CD8-positive, alpha-beta memory T cell (primary cell): ENCODE measurements at regions not wholly inside any gene's neighbourhood (a gene's known extent, or its start where the extent isn't known, plus 50 kb on each side); places are given as distances from the start of the nearest gene placed in this dataset.

Experiments used
- CTCF ChIA-PET: fragments of 350-600 bp; sonication (Branson Sonifier 250); formaldehyde crosslinking; loops from one replicate; lab custom pipeline; 2021; ENCODE audit warnings: antibody characterized with exemption; lab: Charles Lee
- POLR2A ChIA-PET: fragments of 350-600 bp; sonication (Branson Sonifier 250); formaldehyde crosslinking; loops from one replicate; lab custom pipeline; 2021; ENCODE audit warnings: antibody characterized with exemption; lab: Charles Lee
- DNase-seq, 5 donors: peaks; one replicate each; pipeline versions ENCODE4 v3.0.0 to v3.0.0-alpha.2; 2020 to 2022; ENCODE audit warnings: mixed read lengths in 1 of 5
- H3K27ac ChIP-seq: one replicate; pipeline ENCODE4 v1.7.0; 2013; ENCODE audit warnings: low read depth, mild to moderate bottlenecking, low read length, moderate library complexity
- H3K27me3 ChIP-seq: 2 replicates; pipeline ENCODE4 v1.7.0; 2013; ENCODE audit warnings: low read length, mild to moderate bottlenecking; ENCODE audit not compliant: insufficient read depth, poor library complexity, severe bottlenecking
- H3K36me3 ChIP-seq: 2 replicates; pipeline ENCODE4 v1.7.0; 2013; ENCODE audit warnings: mild to moderate bottlenecking, low read length, moderate library complexity; ENCODE audit not compliant: insufficient read depth
- H3K4me1 ChIP-seq: 2 replicates; pipeline ENCODE4 v1.7.0; 2013; ENCODE audit warnings: mild to moderate bottlenecking, low read length, moderate library complexity; ENCODE audit not compliant: insufficient read depth
- H3K4me3 ChIP-seq: 2 replicates; pipeline ENCODE4 v1.7.0; 2013; ENCODE audit warnings: mild to moderate bottlenecking, low read length
- H3K9me3 ChIP-seq: 2 replicates; pipeline ENCODE4 v1.7.0; 2013; ENCODE audit warnings: mild to moderate bottlenecking, low read length
- H3K27ac Mint-ChIP-seq, 8 donors: one replicate each; pipeline ENCODE4 v1.8.0; 2020 to 2021; ENCODE audit warnings: mixed read lengths in 8 of 8, mild to moderate bottlenecking in 6 of 8, inconsistent platforms in 3 of 8, moderate library complexity in 3 of 8
- H3K27me3 Mint-ChIP-seq, 2 donors: one replicate each; pipeline ENCODE4 v1.8.0; 2020 to 2021; ENCODE audit warnings: mixed read lengths in 2 of 2, mild to moderate bottlenecking in 1 of 2, moderate library complexity in 1 of 2
- H3K36me3 Mint-ChIP-seq, 3 donors: one replicate each; pipeline ENCODE4 v1.8.0; 2020 to 2021; ENCODE audit warnings: mixed read lengths in 3 of 3, inconsistent platforms in 1 of 3, mild to moderate bottlenecking in 1 of 3
- H3K4me1 Mint-ChIP-seq, 3 donors: one replicate each; pipeline ENCODE4 v1.8.0; 2020 to 2021; ENCODE audit warnings: mixed read lengths in 3 of 3, inconsistent platforms in 1 of 3, mild to moderate bottlenecking in 1 of 3
- H3K4me3 Mint-ChIP-seq, 7 donors: one replicate each; pipeline ENCODE4 v1.8.0; 2020 to 2021; ENCODE audit warnings: mixed read lengths in 7 of 7, mild to moderate bottlenecking in 6 of 7, moderate library complexity in 4 of 7, inconsistent platforms in 2 of 7
- H3K9me3 Mint-ChIP-seq, 5 donors: one replicate each; pipeline ENCODE4 v1.8.0; 2020 to 2022; ENCODE audit warnings: mixed read lengths in 5 of 5, mild to moderate bottlenecking in 3 of 5, moderate library complexity in 2 of 5, inconsistent platforms in 1 of 5

DNA sequence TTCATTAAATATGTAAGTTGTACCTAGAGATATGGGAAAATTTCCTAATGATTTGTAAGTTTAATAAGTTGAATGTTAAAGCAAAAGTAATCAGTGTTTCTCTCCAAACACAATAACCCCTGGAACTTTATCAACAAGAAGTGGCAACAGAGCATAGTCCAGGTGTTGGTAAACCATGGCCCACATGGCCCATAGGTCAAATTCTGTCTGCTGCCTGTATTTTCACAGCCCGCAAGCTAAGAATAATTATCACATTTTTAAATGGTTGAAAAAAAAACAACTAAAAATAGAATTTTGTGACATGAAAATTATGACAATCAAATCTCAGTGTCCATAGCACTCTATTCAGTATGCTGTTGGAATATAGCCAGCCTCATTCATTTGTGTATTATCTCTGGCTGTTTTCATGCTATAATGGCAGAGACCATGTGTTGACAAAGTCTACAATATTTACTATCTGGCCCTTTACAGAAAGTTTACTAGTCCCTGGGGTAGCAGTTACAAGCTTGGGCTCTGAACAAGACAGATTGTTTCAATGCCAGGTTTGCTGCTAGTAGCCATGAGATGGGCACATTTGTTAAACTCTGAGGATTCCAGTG is 395.8 kb downstream of the GASK1B start:
- no peaks in the 10 kb centered on the region for H3K4me1 ChIP-seq
- H3K36me3 ChIP-seq, result no peaks in the 10 kb centered on the region
- ChIA-PET CTCF (no interaction called here), POLR2A (no interaction called here)
- H3K27ac Mint-ChIP-seq, result no peak overlapping the region
- peaks cover under 1 to 23% (median 6%) of the 10 kb centered on the region in 5 donors for H3K9me3 Mint-ChIP-seq
- H3K4me1 Mint-ChIP-seq, result no peaks in the 10 kb centered on the region
- H3K4me3 Mint-ChIP-seq, result no peak overlapping the region
- no peaks in the 10 kb centered on the region for H3K9me3 ChIP-seq
- H3K27me3 Mint-ChIP-seq, result no peaks in the 10 kb centered on the region
- no peak overlapping the region for H3K4me3 ChIP-seq
- H3K27me3 ChIP-seq, result no peaks in the 10 kb centered on the region
- no peaks in the 10 kb centered on the region for H3K36me3 Mint-ChIP-seq
- no peak for DNase-seq
- H3K27ac ChIP-seq, result no peak overlapping the region

DNA sequence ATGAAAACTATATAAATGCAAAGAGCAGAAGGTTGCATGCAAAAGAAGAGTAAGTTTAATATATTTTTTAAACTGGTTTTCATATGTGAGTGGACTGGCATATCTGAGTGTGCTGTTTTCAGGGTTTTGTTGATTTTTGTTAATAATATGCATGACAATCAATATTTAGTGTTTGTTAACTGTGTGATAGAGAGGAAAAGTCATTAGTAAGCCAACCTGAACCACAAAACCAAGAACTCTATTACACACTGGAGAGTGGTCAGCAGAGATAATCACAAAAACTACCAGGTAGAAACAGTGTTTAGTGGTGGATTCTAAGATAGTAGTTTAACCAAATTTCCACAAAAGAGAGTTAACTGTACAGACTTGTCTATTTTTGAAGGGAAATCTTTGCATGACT is 396.9 kb downstream of the GASK1B start:
- H3K4me1 ChIP-seq, result no peaks in the 10 kb centered on the region
- no peak overlapping the region for H3K27ac ChIP-seq
- H3K36me3 Mint-ChIP-seq, result no peaks in the 10 kb centered on the region
- ChIA-PET POLR2A (no interaction called here), CTCF (no interaction called here)
- no peaks in the 10 kb centered on the region for H3K27me3 ChIP-seq
- H3K4me3 ChIP-seq, result no peak overlapping the region
- H3K36me3 ChIP-seq, result no peaks in the 10 kb centered on the region
- DNase-seq, result no peak
- H3K4me3 Mint-ChIP-seq, result no peak overlapping the region
- H3K9me3 Mint-ChIP-seq, result peaks cover 0 to 23% (median 6%) of the 10 kb centered on the region in 5 donors
- H3K9me3 ChIP-seq, result no peaks in the 10 kb centered on the region
- no peak overlapping the region for H3K27ac Mint-ChIP-seq
- no peaks in the 10 kb centered on the region for H3K27me3 Mint-ChIP-seq
- H3K4me1 Mint-ChIP-seq, result no peaks in the 10 kb centered on the region

GRCh38 chr4:157772907-157773306 is 399.9 kb downstream of the GASK1B start:
- no peak overlapping the region for H3K27ac Mint-ChIP-seq
- Histone ChIP-seq H3K4me1 (no peaks in the 10 kb centered on the region), H3K4me3 (no peak overlapping the region), H3K9me3 (no peaks in the 10 kb centered on the region), H3K27me3 (no peaks in the 10 kb centered on the region), H3K36me3 (no peaks in the 10 kb centered on the region), H3K27ac (no peak overlapping the region)
- H3K9me3 Mint-ChIP-seq, result peaks cover 0 to 12% (median 1%) of the 10 kb centered on the region in 5 donors
- ChIA-PET POLR2A (no interaction called here), CTCF (no interaction called here)
- no peaks in the 10 kb centered on the region for H3K4me1 Mint-ChIP-seq
- DNase-seq, result no peak
- H3K4me3 Mint-ChIP-seq, result no peak overlapping the region
- H3K36me3 Mint-ChIP-seq, result no peaks in the 10 kb centered on the region
- H3K27me3 Mint-ChIP-seq, result no peaks in the 10 kb centered on the region

DNA sequence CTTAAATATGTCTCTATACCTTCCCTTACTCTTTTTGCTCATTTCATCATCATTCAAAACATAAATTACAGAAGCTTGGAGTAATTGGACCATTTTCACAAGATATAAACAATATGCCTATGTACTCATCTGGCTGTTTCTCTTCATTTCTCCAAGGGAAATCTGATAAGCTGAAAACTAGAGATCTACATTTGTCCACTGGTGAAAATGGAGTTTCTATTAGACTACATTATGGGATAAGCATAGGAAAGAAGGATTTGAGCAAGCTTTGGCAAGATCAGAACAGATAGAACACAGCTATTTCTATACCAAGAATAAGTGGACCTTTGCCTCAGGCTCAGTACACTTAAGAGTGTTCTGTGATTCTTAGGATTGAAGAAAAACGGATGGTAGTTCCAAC is 404.4 kb downstream of the GASK1B start:
- CTCF ChIA-PET, result no interaction called here
- H3K36me3 ChIP-seq, result no peaks in the 10 kb centered on the region

DNA sequence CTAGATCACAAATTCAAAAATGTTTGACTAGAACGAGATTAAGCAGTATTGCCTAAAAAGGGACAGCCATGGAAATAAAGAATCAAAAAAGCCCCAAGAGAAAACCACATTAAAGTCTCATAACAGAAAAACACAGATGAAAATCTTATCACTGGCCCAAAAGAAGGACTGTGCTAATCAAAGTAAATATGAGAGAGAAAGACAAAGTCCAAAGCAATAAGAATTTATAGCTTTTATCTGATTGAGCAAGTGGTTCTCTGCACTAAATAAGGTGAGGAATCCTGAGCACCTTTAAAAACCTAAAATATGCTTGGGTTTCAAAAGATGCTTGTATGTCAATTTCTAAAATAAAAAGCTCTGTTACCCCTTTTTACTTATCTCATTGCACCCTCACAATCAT is 409.3 kb downstream of the GASK1B start:
- no peak overlapping the region for H3K4me3 ChIP-seq
- no peaks in the 10 kb centered on the region for H3K36me3 ChIP-seq
- no peak overlapping the region for H3K4me3 Mint-ChIP-seq
- H3K36me3 Mint-ChIP-seq, result no peaks in the 10 kb centered on the region
- no peak overlapping the region for H3K27ac ChIP-seq
- H3K27me3 ChIP-seq, result no peaks in the 10 kb centered on the region
- peaks cover 0 to 1% of the 10 kb centered on the region in 2 donors for H3K27me3 Mint-ChIP-seq
- H3K4me1 Mint-ChIP-seq, result no peaks in the 10 kb centered on the region
- H3K27ac Mint-ChIP-seq, result no peak overlapping the region
- H3K4me1 ChIP-seq, result no peaks in the 10 kb centered on the region
- ChIA-PET CTCF (no interaction called here), POLR2A (no interaction called here)
- H3K9me3 Mint-ChIP-seq, result peaks cover 0 to 10% (median 7%) of the 10 kb centered on the region in 5 donors
- no peak for DNase-seq
- H3K9me3 ChIP-seq, result no peaks in the 10 kb centered on the region

More for the DNA sequence above, 404.4 kb downstream of the GASK1B start:
- H3K27me3 Mint-ChIP-seq, result no peaks in the 10 kb centered on the region
- no peak overlapping the region for H3K27ac Mint-ChIP-seq
- H3K9me3 Mint-ChIP-seq, result peaks cover 0 to 5% (median 3%) of the 10 kb centered on the region in 5 donors
- H3K4me3 Mint-ChIP-seq, result no peak overlapping the region
- H3K9me3 ChIP-seq, result no peaks in the 10 kb centered on the region
- POLR2A ChIA-PET, result no interaction called here
- no peak overlapping the region for H3K4me3 ChIP-seq
- H3K36me3 Mint-ChIP-seq, result no peaks in the 10 kb centered on the region
- H3K27me3 ChIP-seq, result no peaks in the 10 kb centered on the region
- no peak for DNase-seq
- no peak overlapping the region for H3K27ac ChIP-seq
- H3K4me1 ChIP-seq, result no peaks in the 10 kb centered on the region
- no peaks in the 10 kb centered on the region for H3K4me1 Mint-ChIP-seq

DNA sequence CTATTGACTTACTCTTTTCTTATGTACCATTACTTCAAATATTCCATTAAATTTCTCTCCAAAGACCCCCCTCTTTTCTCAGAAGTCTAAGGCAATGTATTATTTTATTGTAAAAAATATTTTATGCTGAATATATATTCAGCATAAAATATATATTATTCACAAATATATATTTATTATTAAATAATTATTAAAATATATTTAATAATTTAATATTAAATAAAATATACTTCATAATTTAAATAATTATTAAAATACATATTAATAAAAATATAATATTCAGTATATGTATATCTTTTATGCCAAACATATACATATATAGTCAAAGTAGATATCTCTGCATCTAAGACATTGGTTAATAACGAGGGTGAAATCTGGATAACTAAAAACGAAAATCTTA is 418.4 kb downstream of the GASK1B start:
- Mint-ChIP-seq H3K4me3 (no peak overlapping the region), H3K9me3 (peaks cover 4 to 16% (median 10%) of the 10 kb centered on the region in 5 donors), H3K36me3 (no peaks in the 10 kb centered on the region), H3K27me3 (no peaks in the 10 kb centered on the region), H3K4me1 (no peaks in the 10 kb centered on the region), H3K27ac (no peak overlapping the region)
- H3K27ac ChIP-seq, result no peak overlapping the region
- no peak for DNase-seq
- POLR2A ChIA-PET, result no interaction called here
- CTCF ChIA-PET, result interaction anchor here (1.0 kb wide), 1 partner anchor 10 kb away, joined by 3 read pairs; no protein-coding TSS in a partner anchor
- no peaks in the 10 kb centered on the region for H3K27me3 ChIP-seq
- H3K4me3 ChIP-seq, result no peak overlapping the region
- H3K9me3 ChIP-seq, result no peaks in the 10 kb centered on the region
- H3K36me3 ChIP-seq, result no peaks in the 10 kb centered on the region
- H3K4me1 ChIP-seq, result no peaks in the 10 kb centered on the region

GRCh38 chr4:157751631-157752030 is 421.2 kb downstream of the GASK1B start:
- Histone ChIP-seq H3K27ac (no peak overlapping the region), H3K27me3 (no peaks in the 10 kb centered on the region), H3K36me3 (no peaks in the 10 kb centered on the region), H3K4me3 (no peak overlapping the region), H3K9me3 (no peaks in the 10 kb centered on the region), H3K4me1 (no peaks in the 10 kb centered on the region)
- POLR2A ChIA-PET, result no interaction called here
- peaks cover 1 to 17% (median 8%) of the 10 kb centered on the region in 5 donors for H3K9me3 Mint-ChIP-seq
- H3K27me3 Mint-ChIP-seq, result no peaks in the 10 kb centered on the region
- H3K36me3 Mint-ChIP-seq, result no peaks in the 10 kb centered on the region
- no peak overlapping the region for H3K27ac Mint-ChIP-seq
- CTCF ChIA-PET, result no interaction called here
- H3K4me1 Mint-ChIP-seq, result no peaks in the 10 kb centered on the region
- no peak overlapping the region for H3K4me3 Mint-ChIP-seq
- DNase-seq, result no peak

- no peaks in the 10 kb centered on the region for H3K27me3 ChIP-seq
- no peaks in the 10 kb centered on the region for H3K4me1 ChIP-seq
- no peaks in the 10 kb centered on the region for H3K9me3 ChIP-seq
- no peak overlapping the region for H3K27ac Mint-ChIP-seq
- no peaks in the 10 kb centered on the region for H3K36me3 ChIP-seq
- ChIA-PET CTCF (no interaction called here), POLR2A (no interaction called here)
- H3K27me3 Mint-ChIP-seq, result no peaks in the 10 kb centered on the region
- H3K27ac ChIP-seq, result no peak overlapping the region
- H3K9me3 Mint-ChIP-seq, result peaks cover 2 to 12% (median 3%) of the 10 kb centered on the region in 5 donors
- no peak overlapping the region for H3K4me3 ChIP-seq
- DNase-seq, result no peak
- no peak overlapping the region for H3K4me3 Mint-ChIP-seq
- H3K36me3 Mint-ChIP-seq, result no peaks in the 10 kb centered on the region
- no peaks in the 10 kb centered on the region for H3K4me1 Mint-ChIP-seq
These were observed 431.2 kb downstream of the GASK1B start for GRCh38 chr4:157741642-157742041.
